OCI-LY3 (cell line): ENCODE measurements at regions not wholly inside any gene's neighbourhood (a gene's known extent, or its start where the extent isn't known, plus 50 kb on each side); places are given as distances from the start of the nearest gene placed in this dataset.

Source experiments
- H2AFZ ChIP-seq: fragments of 200-600, 300-600 bp; shearing (Covaris generic); 2 replicates; pipeline ENCODE4 v1.6.0; 2014; ENCODE audit warnings: antibody characterized with exemption, low read depth, low read length
- H3K27ac ChIP-seq: fragments of 200-600, 300-600 bp; sonication (generic); 2 replicates; pipeline ENCODE4 v1.5.1; 2014; ENCODE audit warnings: mild to moderate bottlenecking, low read length, moderate library complexity, mixed read lengths
- H3K27me3 ChIP-seq: fragments of 200-600, 300-600 bp; sonication (generic); 2 replicates; pipeline ENCODE4 v1.6.1; 2014; ENCODE audit warnings: low read depth, low read length, mixed read lengths
- H3K36me3 ChIP-seq: fragments of 200-600, 300-600 bp; sonication (generic); replicated peaks from 2 replicates; pipeline ENCODE3; 2014; ENCODE audit warnings: low read depth, low read length, mixed read lengths
- H3K4me1 ChIP-seq: fragments of 300-600, 200-600 bp; sonication (generic); 2 replicates; pipeline ENCODE4 v1.6.1; 2014; ENCODE audit warnings: low read length, mixed read lengths
- H3K4me2 ChIP-seq: fragments of 200-600, 300-600 bp; sonication (generic); 2 replicates; pipeline ENCODE4 v1.6.1; 2014; ENCODE audit warnings: low read length, mixed read lengths
- H3K4me3 ChIP-seq: fragments of 300-600, 200-600 bp; sonication (generic); 2 replicates; pipeline ENCODE4 v1.5.1; 2014; ENCODE audit warnings: antibody characterized with exemption, mild to moderate bottlenecking, low read length, moderate library complexity
- H3K79me2 ChIP-seq: fragments of 300-600, 200-600 bp; shearing (Covaris generic); 2 replicates; pipeline ENCODE4 v1.6.1; 2014; ENCODE audit warnings: mild to moderate bottlenecking, low read length, mixed read lengths
- H3K9ac ChIP-seq: fragments of 300-600, 200-600 bp; shearing (Covaris generic); 2 replicates; pipeline ENCODE4 v1.6.0; 2014; ENCODE audit warnings: mild to moderate bottlenecking, low read length, moderate library complexity
- H3K9me3 ChIP-seq: fragments of 200-600, 300-600 bp; shearing (Covaris generic); 2 replicates; pipeline ENCODE4 v1.6.1; 2014; ENCODE audit warnings: low read length, mixed read lengths; ENCODE audit not compliant: insufficient read depth
- H4K20me1 ChIP-seq: fragments of 200-600, 300-600 bp; sonication (generic); 2 replicates; pipeline ENCODE4 v1.6.1; 2016; ENCODE audit warnings: low read length, mixed read lengths; ENCODE audit not compliant: insufficient read depth
- CTCF ChIP-seq: fragments of 200-600, 300-600 bp; sonication (generic); IDR thresholded peaks from 2 replicates; pipeline ENCODE4 v1.5.1; 2014; ENCODE audit warnings: antibody characterized with exemption, low read length, low read depth
- EZH2phosphoT487 ChIP-seq: fragments of 200-600 bp; shearing (Covaris generic); IDR thresholded peaks from 2 replicates; pipeline ENCODE4 v1.6.1; 2018; ENCODE audit warnings: antibody characterized with exemption, mixed run types, low read depth

GRCh38 chr3:177356113-177356512, 158.8 kb upstream of the TBL1XR1 start:
- no peaks in the 10 kb centered on the region for H3K9me3 ChIP-seq
- TF ChIP-seq EZH2phosphoT487 (no peak), CTCF (no peak)
- H3K4me2 ChIP-seq, result no peak overlapping the region
- H3K9ac ChIP-seq, result peak overlapping the region; percentile 97; the same call in 1 of the 2 replicates
- H2AFZ ChIP-seq, result peak overlapping the region; percentile 28; the same call in 1 of the 2 replicates
- no peaks in the 10 kb centered on the region for H3K36me3 ChIP-seq
- H3K27me3 ChIP-seq, result no peaks in the 10 kb centered on the region
- peaks cover 8% of the 10 kb centered on the region for H3K79me2 ChIP-seq
- H3K4me1 ChIP-seq, result peaks cover 88% of the 10 kb centered on the region
- peak overlapping the region; percentile 98 for H3K27ac ChIP-seq
- no peaks in the 10 kb centered on the region for H4K20me1 ChIP-seq
- H3K4me3 ChIP-seq, result no peak overlapping the region

GRCh38 chr3:177356952-177357351, 159.7 kb upstream of the TBL1XR1 start:
- H3K4me1 ChIP-seq, result peaks cover 91% of the 10 kb centered on the region
- peak overlapping the region; percentile 97 for H3K9ac ChIP-seq
- H3K36me3 ChIP-seq, result no peaks in the 10 kb centered on the region
- peaks cover 8% of the 10 kb centered on the region for H3K79me2 ChIP-seq
- H3K27me3 ChIP-seq, result no peaks in the 10 kb centered on the region
- H3K4me2 ChIP-seq, result peak overlapping the region; percentile 92
- no peak overlapping the region for H2AFZ ChIP-seq
- peak overlapping the region; percentile 98 for H3K27ac ChIP-seq
- no peaks in the 10 kb centered on the region for H4K20me1 ChIP-seq
- no peaks in the 10 kb centered on the region for H3K9me3 ChIP-seq
- H3K4me3 ChIP-seq, result peak overlapping the region; percentile 76; the same call in 1 of the 2 replicates
- TF ChIP-seq CTCF (no peak), EZH2phosphoT487 (no peak)

GRCh38 chr3:177357352-177358090, 160.2 kb upstream of the TBL1XR1 start:
- peaks cover 91% of the 10 kb centered on the region for H3K4me1 ChIP-seq
- TF ChIP-seq CTCF (no peak), EZH2phosphoT487 (no peak)
- no peak overlapping the region for H2AFZ ChIP-seq
- peak overlapping the region; percentile 97 for H3K9ac ChIP-seq
- no peaks in the 10 kb centered on the region for H3K27me3 ChIP-seq
- no peaks in the 10 kb centered on the region for H4K20me1 ChIP-seq
- H3K9me3 ChIP-seq, result no peaks in the 10 kb centered on the region
- H3K27ac ChIP-seq, result peak overlapping the region; percentile 98
- H3K79me2 ChIP-seq, result peaks cover 8% of the 10 kb centered on the region
- no peaks in the 10 kb centered on the region for H3K36me3 ChIP-seq
- peak overlapping the region; percentile 76 for H3K4me3 ChIP-seq
- peak overlapping the region; percentile 92 for H3K4me2 ChIP-seq

- Histone ChIP-seq H3K27ac (peak overlapping the region; percentile 98), H3K4me3 (peak overlapping the region; percentile 76), H3K36me3 (no peaks in the 10 kb centered on the region), H3K9ac (peak overlapping the region; percentile 97), H3K9me3 (no peaks in the 10 kb centered on the region), H3K27me3 (no peaks in the 10 kb centered on the region), H4K20me1 (no peaks in the 10 kb centered on the region), H3K4me2 (peak overlapping the region; percentile 92), H2AFZ (no peak overlapping the region), H3K4me1 (peaks cover 91% of the 10 kb centered on the region), H3K79me2 (peaks cover 5% of the 10 kb centered on the region)
- TF ChIP-seq CTCF, result no peak
- no peak for TF ChIP-seq EZH2phosphoT487
These were observed 161.1 kb upstream of the TBL1XR1 start for GRCh38 chr3:177358091-177358976.
